ENCODE measurements at regions not wholly inside any gene's neighbourhood (a gene's known extent, or its start where the extent isn't known, plus 50 kb on each side); places are given as distances from the start of the nearest gene placed in this dataset.

- 82 to 88% methylated on average over 3 of the region's 3 CpGs for WGBS, 2 donors
- H3K4me3 ChIP-seq (ENCODE audit: low read depth, poor library complexity, severe bottlenecking) = no peak overlapping the region
- TF ChIP-seq POLR2A (IDR thresholded peaks at IDR 0.05) (no peak), CTCF (IDR thresholded peaks at IDR 0.05) (no peak)
- no peak for DNase-seq (ENCODE audit: low spot score in 2 of 2)
- intact Hi-C loops (cut with DNase I; ENCODE audit: low total_unique reads) = no loop called here
These were observed 86.9 kb upstream of the PHOX2B start for GRCh38 chr4:41835321-41835995.

GRCh38 chr4:41832961-41833360 is 84.4 kb upstream of the PHOX2B start:
- no peak overlapping the region for H3K4me3 ChIP-seq (ENCODE audit: low read depth, poor library complexity, severe bottlenecking)
- 3 to 11% methylated on average over 1 of the region's 1 CpG for WGBS, 2 donors
- no peak for DNase-seq (ENCODE audit: low spot score in 2 of 2)
- TF ChIP-seq CTCF (IDR thresholded peaks at IDR 0.05) (no peak), POLR2A (IDR thresholded peaks at IDR 0.05) (no peak)
- intact Hi-C loops (cut with DNase I; ENCODE audit: low total_unique reads) = no loop called here

- WGBS, 2 donors = 68 to 72% methylated on average over 4 of the region's 4 CpGs
These were observed 73.8 kb upstream of the PHOX2B start for GRCh38 chr4:41822325-41822724.

GRCh38 chr4:41820473-41820872 is 71.9 kb upstream of the PHOX2B start:
- intact Hi-C loops (cut with DNase I; ENCODE audit: low total_unique reads) = no loop called here
- WGBS, 2 donors = 76 to 77% methylated on average over 2 of the region's 2 CpGs
- H3K4me3 ChIP-seq (ENCODE audit: low read depth, poor library complexity, severe bottlenecking) = no peak overlapping the region
- TF ChIP-seq CTCF (IDR thresholded peaks at IDR 0.05) (no peak), POLR2A (IDR thresholded peaks at IDR 0.05) (no peak)
- no peak for DNase-seq (ENCODE audit: low spot score in 2 of 2)

More at GRCh38 chr4:41822325-41822724, 73.8 kb upstream of the PHOX2B start:
- TF ChIP-seq POLR2A (IDR thresholded peaks at IDR 0.05) (no peak), CTCF (IDR thresholded peaks at IDR 0.05) (no peak)
- no peak overlapping the region for H3K4me3 ChIP-seq (ENCODE audit: low read depth, poor library complexity, severe bottlenecking)
- DNase-seq (ENCODE audit: low spot score in 2 of 2) = no peak
- intact Hi-C loops (cut with DNase I; ENCODE audit: low total_unique reads) = no loop called here

GRCh38 chr4:41819621-41820020 is 71.1 kb upstream of the PHOX2B start:
- WGBS, 2 donors = 84 to 88% methylated on average over 3 of the region's 3 CpGs
- intact Hi-C loops (cut with DNase I; ENCODE audit: low total_unique reads) = no loop called here
- no peak overlapping the region for H3K4me3 ChIP-seq (ENCODE audit: low read depth, poor library complexity, severe bottlenecking)
- TF ChIP-seq POLR2A (IDR thresholded peaks at IDR 0.05) (no peak), CTCF (IDR thresholded peaks at IDR 0.05) (no peak)
- DNase-seq (ENCODE audit: low spot score in 2 of 2) = no peak

GRCh38 chr4:41815473-41815872 is 66.9 kb upstream of the PHOX2B start:
- no peak for DNase-seq (ENCODE audit: low spot score in 2 of 2)
- H3K4me3 ChIP-seq (ENCODE audit: low read depth, poor library complexity, severe bottlenecking) = no peak overlapping the region
- intact Hi-C loops (cut with DNase I; ENCODE audit: low total_unique reads) = no loop called here
- TF ChIP-seq CTCF (IDR thresholded peaks at IDR 0.05) (no peak), POLR2A (IDR thresholded peaks at IDR 0.05) (no peak)
- WGBS, 2 donors = 40 to 44% methylated on average over 4 of the region's 4 CpGs
